ENCODE measurements at regions not wholly inside any gene's neighbourhood (a gene's known extent, or its start where the extent isn't known, plus 50 kb on each side); places are given as distances from the start of the nearest gene placed in this dataset.
"Not testable (repeated sequence)": the region's sequence is repeated elsewhere in the genome, so short reads cannot be mapped to it uniquely, and the experiment has no call there.

- no peaks in the 10 kb centered on the region for H3K9me3 ChIP-seq (ENCODE audit: control insufficient read depth, insufficient read depth, low read depth, low read length)
- no peak overlapping the region for H3K4me3 ChIP-seq (ENCODE audit: low read depth, low read length)
- no peak overlapping the region for H3K27ac ChIP-seq (ENCODE audit: low read depth, low read length)
- no peaks in the 10 kb centered on the region for H3K4me1 ChIP-seq (ENCODE audit: control insufficient read depth, insufficient read depth, low read length)
- H3K36me3 ChIP-seq (ENCODE audit: control insufficient read depth, insufficient read depth, low read length) = no peaks in the 10 kb centered on the region
- H3K27me3 ChIP-seq (ENCODE audit: control insufficient read depth, insufficient read depth, low read length) = no peaks in the 10 kb centered on the region
- no peak overlapping the region for H3K9ac ChIP-seq (ENCODE audit: low read length)
Measured at GRCh38 chr13:111664696-111665095, 344.3 kb downstream of the TEX29 start.

GRCh38 chr13:111665691-111666095 lies 345.3 kb downstream of the TEX29 start:
- H3K4me3 ChIP-seq (ENCODE audit: low read depth, low read length) = no peak overlapping the region
- no peaks in the 10 kb centered on the region for H3K36me3 ChIP-seq (ENCODE audit: control insufficient read depth, insufficient read depth, low read length)
- H3K27ac ChIP-seq (ENCODE audit: low read depth, low read length) = no peak overlapping the region
- H3K9ac ChIP-seq (ENCODE audit: low read length) = no peak overlapping the region
- no peaks in the 10 kb centered on the region for H3K9me3 ChIP-seq (ENCODE audit: control insufficient read depth, insufficient read depth, low read depth, low read length)
- no peaks in the 10 kb centered on the region for H3K27me3 ChIP-seq (ENCODE audit: control insufficient read depth, insufficient read depth, low read length)
- H3K4me1 ChIP-seq (ENCODE audit: control insufficient read depth, insufficient read depth, low read length) = no peaks in the 10 kb centered on the region

GRCh38 chr13:111666164-111666776 lies 345.8 kb downstream of the TEX29 start:
- H3K4me3 ChIP-seq (ENCODE audit: low read depth, low read length) = no peak overlapping the region
- H3K4me1 ChIP-seq (ENCODE audit: control insufficient read depth, insufficient read depth, low read length) = no peaks in the 10 kb centered on the region
- no peak overlapping the region for H3K9ac ChIP-seq (ENCODE audit: low read length)
- H3K27me3 ChIP-seq (ENCODE audit: control insufficient read depth, insufficient read depth, low read length) = no peaks in the 10 kb centered on the region
- H3K27ac ChIP-seq (ENCODE audit: low read depth, low read length) = no peak overlapping the region
- no peaks in the 10 kb centered on the region for H3K9me3 ChIP-seq (ENCODE audit: control insufficient read depth, insufficient read depth, low read depth, low read length)
- H3K36me3 ChIP-seq (ENCODE audit: control insufficient read depth, insufficient read depth, low read length) = no peaks in the 10 kb centered on the region

- Histone ChIP-seq H3K27me3 (ENCODE audit: control insufficient read depth, insufficient read depth, low read length) (no peaks in the 10 kb centered on the region), H3K9ac (ENCODE audit: low read length) (no peak overlapping the region), H3K36me3 (ENCODE audit: control insufficient read depth, insufficient read depth, low read length) (no peaks in the 10 kb centered on the region), H3K9me3 (ENCODE audit: control insufficient read depth, insufficient read depth, low read depth, low read length) (no peaks in the 10 kb centered on the region), H3K4me1 (ENCODE audit: control insufficient read depth, insufficient read depth, low read length) (no peaks in the 10 kb centered on the region), H3K27ac (ENCODE audit: low read depth, low read length) (no peak overlapping the region), H3K4me3 (ENCODE audit: low read depth, low read length) (no peak overlapping the region)
Measured at GRCh38 chr13:111667757-111668156, 347.3 kb downstream of the TEX29 start.

- H3K27ac ChIP-seq (ENCODE audit: low read depth, low read length) = no peak overlapping the region
- no peak overlapping the region for H3K4me3 ChIP-seq (ENCODE audit: low read depth, low read length)
- H3K9ac ChIP-seq (ENCODE audit: low read length) = no peak overlapping the region
- H3K27me3 ChIP-seq (ENCODE audit: control insufficient read depth, insufficient read depth, low read length) = no peaks in the 10 kb centered on the region
- no peaks in the 10 kb centered on the region for H3K9me3 ChIP-seq (ENCODE audit: control insufficient read depth, insufficient read depth, low read depth, low read length)
- no peaks in the 10 kb centered on the region for H3K36me3 ChIP-seq (ENCODE audit: control insufficient read depth, insufficient read depth, low read length)
- no peaks in the 10 kb centered on the region for H3K4me1 ChIP-seq (ENCODE audit: control insufficient read depth, insufficient read depth, low read length)
Measured at GRCh38 chr13:111668451-111668850, 348.0 kb downstream of the TEX29 start.

GRCh38 chr13:111672198-111672597 lies 351.8 kb downstream of the TEX29 start:
- H3K27ac ChIP-seq (ENCODE audit: low read depth, low read length) = not testable (repeated sequence)

GRCh38 chr13:111678120-111678882 lies 357.9 kb downstream of the TEX29 start:
- H3K9me3 ChIP-seq (ENCODE audit: control insufficient read depth, insufficient read depth, low read depth, low read length); H3K4me1 ChIP-seq (ENCODE audit: control insufficient read depth, insufficient read depth, low read length): not testable (repeated sequence)

More at GRCh38 chr13:111672198-111672597, 351.8 kb downstream of the TEX29 start:
- H3K9ac ChIP-seq (ENCODE audit: low read length); H3K27me3 ChIP-seq (ENCODE audit: control insufficient read depth, insufficient read depth, low read length); H3K36me3 ChIP-seq (ENCODE audit: control insufficient read depth, insufficient read depth, low read length); H3K4me1 ChIP-seq (ENCODE audit: control insufficient read depth, insufficient read depth, low read length); H3K4me3 ChIP-seq (ENCODE audit: low read depth, low read length); H3K9me3 ChIP-seq (ENCODE audit: control insufficient read depth, insufficient read depth, low read depth, low read length): not testable (repeated sequence)

GRCh38 chr13:111679645-111680044 lies 359.2 kb downstream of the TEX29 start:
- H3K36me3 ChIP-seq (ENCODE audit: control insufficient read depth, insufficient read depth, low read length); H3K27me3 ChIP-seq (ENCODE audit: control insufficient read depth, insufficient read depth, low read length); H3K27ac ChIP-seq (ENCODE audit: low read depth, low read length); H3K9me3 ChIP-seq (ENCODE audit: control insufficient read depth, insufficient read depth, low read depth, low read length); H3K4me3 ChIP-seq (ENCODE audit: low read depth, low read length); H3K9ac ChIP-seq (ENCODE audit: low read length); H3K4me1 ChIP-seq (ENCODE audit: control insufficient read depth, insufficient read depth, low read length): not testable (repeated sequence)

More at GRCh38 chr13:111678120-111678882, 357.9 kb downstream of the TEX29 start:
- not testable (repeated sequence) for H3K4me3 ChIP-seq (ENCODE audit: low read depth, low read length); H3K9ac ChIP-seq (ENCODE audit: low read length); H3K27ac ChIP-seq (ENCODE audit: low read depth, low read length); H3K36me3 ChIP-seq (ENCODE audit: control insufficient read depth, insufficient read depth, low read length); H3K27me3 ChIP-seq (ENCODE audit: control insufficient read depth, insufficient read depth, low read length)

GRCh38 chr13:111680100-111680499 lies 359.7 kb downstream of the TEX29 start:
- H3K36me3 ChIP-seq (ENCODE audit: control insufficient read depth, insufficient read depth, low read length); H3K4me1 ChIP-seq (ENCODE audit: control insufficient read depth, insufficient read depth, low read length); H3K9ac ChIP-seq (ENCODE audit: low read length); H3K27ac ChIP-seq (ENCODE audit: low read depth, low read length); H3K9me3 ChIP-seq (ENCODE audit: control insufficient read depth, insufficient read depth, low read depth, low read length); H3K27me3 ChIP-seq (ENCODE audit: control insufficient read depth, insufficient read depth, low read length); H3K4me3 ChIP-seq (ENCODE audit: low read depth, low read length): not testable (repeated sequence)

GRCh38 chr13:111692028-111692427 lies 371.6 kb downstream of the TEX29 start:
- not testable (repeated sequence) for H3K4me3 ChIP-seq (ENCODE audit: low read depth, low read length); H3K9me3 ChIP-seq (ENCODE audit: control insufficient read depth, insufficient read depth, low read depth, low read length); H3K4me1 ChIP-seq (ENCODE audit: control insufficient read depth, insufficient read depth, low read length); H3K27ac ChIP-seq (ENCODE audit: low read depth, low read length); H3K9ac ChIP-seq (ENCODE audit: low read length); H3K36me3 ChIP-seq (ENCODE audit: control insufficient read depth, insufficient read depth, low read length); H3K27me3 ChIP-seq (ENCODE audit: control insufficient read depth, insufficient read depth, low read length)

- not testable (repeated sequence) for H3K9me3 ChIP-seq (ENCODE audit: control insufficient read depth, insufficient read depth, low read depth, low read length); H3K36me3 ChIP-seq (ENCODE audit: control insufficient read depth, insufficient read depth, low read length); H3K27me3 ChIP-seq (ENCODE audit: control insufficient read depth, insufficient read depth, low read length); H3K9ac ChIP-seq (ENCODE audit: low read length); H3K4me1 ChIP-seq (ENCODE audit: control insufficient read depth, insufficient read depth, low read length); H3K27ac ChIP-seq (ENCODE audit: low read depth, low read length); H3K4me3 ChIP-seq (ENCODE audit: low read depth, low read length)
Measured at GRCh38 chr13:111696121-111696520, 370.8 kb upstream of the SOX1 start.
